ENCODE measurements at regions not wholly inside any gene's neighbourhood (a gene's known extent, or its start where the extent isn't known, plus 50 kb on each side); places are given as distances from the start of the nearest gene placed in this dataset.
"Not testable (repeated sequence)": the region's sequence is repeated elsewhere in the genome, so short reads cannot be mapped to it uniquely, and the experiment has no call there.

DNA sequence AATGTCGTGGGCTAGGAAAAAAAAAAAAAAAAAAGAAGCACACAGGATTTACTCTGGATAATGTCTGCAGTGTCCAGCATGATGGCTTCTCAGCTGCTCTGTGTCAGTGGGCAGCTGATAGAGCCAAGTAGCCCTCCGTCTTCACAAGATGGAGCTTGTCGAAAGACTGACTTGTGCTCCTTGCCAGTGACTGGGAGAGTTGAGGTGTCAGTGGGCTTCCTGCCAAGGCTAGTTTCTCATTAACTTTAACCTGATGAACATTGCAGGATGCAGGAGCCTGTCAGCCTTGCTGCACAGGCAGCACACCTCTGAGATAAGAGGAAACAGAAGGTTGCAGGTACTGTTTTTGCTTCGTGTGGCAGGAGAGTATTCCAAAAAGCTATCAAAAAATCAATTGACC lies 171.4 kb upstream of the SGCD start:
- no peak for DNase-seq

GRCh38 chr5:156164306-156164705 lies 162.7 kb upstream of the SGCD start:
- DNase-seq: no peak

DNA sequence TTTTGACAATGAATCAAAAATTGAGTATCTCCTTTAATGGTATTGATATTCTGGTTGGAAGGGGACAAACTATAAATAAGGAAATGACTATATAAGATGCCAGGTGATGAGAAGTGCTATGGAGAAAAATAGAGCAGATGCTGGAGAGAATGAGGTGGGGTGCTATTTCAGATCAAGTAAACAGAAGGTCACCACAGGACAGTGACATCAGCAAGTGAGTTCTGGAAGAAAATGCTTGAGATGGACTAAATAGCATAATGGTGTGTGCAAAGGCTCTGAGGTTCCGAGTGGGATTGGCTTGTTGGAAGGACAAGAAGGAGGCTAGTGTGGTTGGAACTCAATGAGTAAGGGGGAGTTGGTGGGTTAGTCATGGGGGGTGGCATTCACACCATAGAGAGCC lies 157.5 kb upstream of the SGCD start:
- DNase-seq: no peak

DNA sequence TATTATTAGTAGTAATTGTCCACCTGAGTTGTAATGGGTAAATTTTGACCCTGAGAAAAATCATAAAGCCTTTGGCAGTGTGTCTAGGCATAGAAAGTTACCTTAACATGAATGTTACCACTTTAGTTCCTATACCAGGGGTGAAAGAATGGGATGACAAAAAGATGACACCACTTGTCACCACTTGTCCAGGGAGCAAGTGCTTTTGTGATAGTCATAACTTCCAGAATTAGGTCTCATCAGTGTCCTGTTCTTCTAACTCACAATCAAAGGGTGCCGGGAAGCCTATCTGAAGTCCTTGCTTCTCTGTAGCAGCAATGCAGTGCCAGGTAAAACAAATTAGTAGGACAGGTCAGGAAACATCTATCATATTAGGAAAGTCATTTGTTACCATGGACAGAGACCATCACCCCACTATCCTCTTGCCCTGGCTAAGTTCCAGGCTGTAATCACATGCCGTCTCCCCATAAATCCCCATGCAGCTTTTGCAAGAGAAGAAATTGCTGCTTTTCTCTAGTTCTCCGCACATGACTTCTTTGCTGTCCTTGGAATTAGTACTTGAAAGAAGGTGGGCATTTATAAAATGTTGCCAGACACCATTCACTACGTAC lies 156.5 kb upstream of the SGCD start:
- no peak for DNase-seq

DNA sequence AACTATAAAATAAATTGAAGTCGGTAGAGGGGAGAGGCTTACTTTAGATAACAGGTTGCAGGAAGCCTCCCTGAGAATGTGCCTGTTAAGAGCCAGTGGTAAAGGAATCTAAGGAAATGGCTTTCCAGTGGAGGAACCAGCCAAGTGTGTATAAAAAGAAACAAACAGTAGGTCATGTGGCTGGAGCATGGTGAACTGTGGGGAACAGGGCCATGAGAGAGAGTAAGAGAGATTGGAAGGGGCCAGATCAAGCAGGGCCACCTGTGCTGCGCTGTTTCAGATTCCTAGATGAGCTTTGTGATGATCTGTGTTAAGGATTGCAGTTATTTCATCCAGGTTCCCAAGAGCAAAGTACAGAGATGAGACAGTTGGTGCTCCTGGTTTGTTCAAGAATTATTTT lies 152.7 kb upstream of the SGCD start:
- no peak for DNase-seq

DNA sequence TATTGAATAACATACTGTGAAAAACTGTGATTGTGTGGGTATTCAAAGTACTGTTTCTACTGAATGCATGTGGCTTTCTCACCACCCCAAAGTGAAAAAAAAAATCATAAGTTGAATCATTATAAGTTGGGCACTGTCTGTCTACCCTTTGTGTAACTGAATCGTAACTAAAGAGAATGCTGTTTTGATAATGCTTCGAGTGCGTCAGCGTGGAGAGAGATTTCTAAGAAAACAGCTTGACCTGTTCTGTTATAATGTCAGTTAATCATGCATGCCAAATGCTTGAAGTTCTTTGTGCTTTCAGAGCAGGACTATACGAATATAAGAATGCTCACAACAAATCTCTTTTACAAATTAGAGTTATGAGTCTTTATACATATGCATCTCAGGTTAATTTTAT lies 148.8 kb upstream of the SGCD start:
- DNase-seq: no peak

- no peak for DNase-seq
These were observed 145.3 kb upstream of the SGCD start for GRCh38 chr5:156181656-156182055.

DNA sequence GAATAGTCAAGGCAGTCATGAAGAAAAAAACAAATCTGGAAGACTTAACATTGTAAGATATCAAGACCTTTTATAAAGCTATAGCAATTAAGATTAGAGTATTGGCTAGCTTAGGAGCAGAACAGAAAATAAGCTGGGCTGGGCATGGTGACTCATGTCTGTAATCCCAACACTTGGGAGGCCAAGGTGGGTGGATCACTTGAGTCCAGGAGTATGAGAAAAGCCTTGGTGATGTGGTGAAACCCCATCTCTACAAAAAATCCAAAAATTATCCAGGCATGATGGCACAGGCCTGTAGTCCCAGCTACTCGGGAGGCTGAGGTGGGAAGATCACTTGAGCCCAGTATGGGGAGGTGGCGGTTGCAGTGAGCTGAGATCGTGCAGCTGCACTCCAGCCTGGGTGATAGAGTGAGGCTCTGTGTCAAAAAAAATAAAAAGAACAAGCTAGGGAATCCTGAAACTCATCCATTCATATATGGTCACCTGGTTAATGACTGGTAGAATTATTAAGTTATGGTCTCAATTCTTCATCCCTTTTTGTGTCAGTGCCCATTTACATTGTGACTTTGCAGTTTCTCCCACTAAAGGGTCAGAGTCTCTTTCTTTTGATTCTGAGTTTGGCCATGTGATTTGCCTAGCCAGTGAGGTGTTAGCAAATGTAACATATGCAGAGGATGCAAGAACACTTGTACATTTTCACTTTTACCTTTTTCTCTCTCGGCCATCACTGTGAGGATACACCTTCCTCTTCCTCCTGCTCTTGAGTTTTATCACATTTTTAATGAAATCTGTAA lies 144.6 kb upstream of the SGCD start:
- DNase-seq: no peak

- DNase-seq: no peak
These were observed 140.2 kb upstream of the SGCD start for GRCh38 chr5:156186760-156187159.

DNA sequence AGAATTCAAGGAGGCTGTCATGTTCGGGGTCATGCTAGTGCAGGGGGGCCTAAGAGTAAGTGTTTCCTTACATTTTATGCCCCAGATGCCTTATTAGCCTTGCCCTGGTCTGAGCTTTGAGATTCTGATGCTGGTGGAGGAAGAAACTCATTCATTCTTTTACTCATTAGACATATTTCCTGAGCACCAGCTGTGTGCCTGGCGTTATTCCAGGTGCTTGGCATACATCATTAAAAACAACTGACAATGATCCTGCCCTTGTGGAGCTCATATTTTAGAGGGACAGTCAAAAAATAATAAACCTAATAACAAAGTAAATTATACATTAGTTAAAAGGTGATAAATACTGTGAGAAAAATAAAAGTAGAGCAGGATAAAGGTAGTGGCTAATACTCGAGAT lies 138.9 kb upstream of the SGCD start:
- DNase-seq: no peak

DNA sequence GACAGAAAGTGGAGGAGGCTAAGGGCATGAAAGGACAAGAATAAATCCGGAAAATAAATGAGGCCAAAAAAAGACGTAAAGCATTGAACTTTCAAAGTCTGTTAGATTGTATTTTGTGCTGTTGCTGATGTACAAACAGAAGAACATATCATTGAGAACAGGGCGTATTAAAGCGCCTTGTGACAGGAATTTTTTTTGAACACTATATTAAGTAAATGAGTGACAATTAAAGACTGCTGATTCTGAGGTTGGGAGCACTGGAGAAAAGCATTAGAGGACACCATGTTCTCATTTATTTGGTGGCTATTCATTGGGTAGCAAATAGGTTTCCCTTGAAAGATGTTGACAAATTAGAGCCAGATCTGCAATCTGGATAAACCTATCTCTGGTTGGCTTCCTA lies 137.3 kb upstream of the SGCD start:
- DNase-seq: no peak

GRCh38 chr5:156191547-156191946 lies 135.4 kb upstream of the SGCD start:
- no peak for DNase-seq

DNA sequence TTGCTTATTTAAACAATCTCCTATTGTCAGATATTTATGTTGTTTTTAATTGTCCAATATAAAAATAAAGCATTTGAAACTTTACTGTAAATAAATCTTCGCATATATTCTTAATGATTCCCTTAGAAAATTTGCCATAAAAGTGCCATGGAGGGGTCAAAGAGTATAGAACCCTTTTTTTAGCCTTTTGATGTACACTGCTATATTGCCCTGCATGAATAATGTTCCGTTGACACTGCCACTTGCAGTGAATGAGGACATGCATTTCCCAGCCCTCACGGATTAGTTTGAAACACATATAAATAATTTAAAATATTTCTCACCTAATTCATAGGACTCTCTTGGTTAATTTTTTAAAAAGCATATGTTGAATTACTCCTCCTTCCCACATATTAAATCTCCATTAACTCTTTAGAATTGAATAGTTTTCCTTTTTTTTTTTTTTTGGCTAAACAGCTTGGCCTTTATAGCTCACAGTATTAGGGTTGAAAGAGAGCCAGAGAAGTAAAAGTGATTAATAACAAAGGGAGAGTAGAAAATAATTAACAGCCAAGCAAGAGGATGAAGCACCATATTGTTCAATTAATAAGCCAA lies 129.8 kb upstream of the SGCD start:
- DNase-seq: no peak

DNA sequence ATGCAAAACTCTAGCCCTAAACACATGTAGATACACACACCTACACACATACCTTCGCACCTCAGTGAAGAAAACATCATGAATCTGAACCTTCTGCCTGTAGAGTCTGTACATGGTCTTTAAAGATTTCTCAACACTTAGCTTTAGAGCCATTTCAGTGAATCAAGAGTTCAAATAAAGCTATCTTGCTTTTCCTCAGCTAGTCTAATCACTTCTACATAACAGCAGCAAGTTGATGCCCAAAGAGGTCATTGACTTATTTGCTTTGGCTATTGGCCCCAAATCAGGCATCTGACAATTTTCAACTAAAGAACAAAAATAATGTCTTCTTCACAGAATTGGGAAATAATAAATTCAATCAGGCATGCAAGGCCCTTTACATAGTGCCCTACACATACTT lies 127.9 kb upstream of the SGCD start:
- no peak for DNase-seq

DNA sequence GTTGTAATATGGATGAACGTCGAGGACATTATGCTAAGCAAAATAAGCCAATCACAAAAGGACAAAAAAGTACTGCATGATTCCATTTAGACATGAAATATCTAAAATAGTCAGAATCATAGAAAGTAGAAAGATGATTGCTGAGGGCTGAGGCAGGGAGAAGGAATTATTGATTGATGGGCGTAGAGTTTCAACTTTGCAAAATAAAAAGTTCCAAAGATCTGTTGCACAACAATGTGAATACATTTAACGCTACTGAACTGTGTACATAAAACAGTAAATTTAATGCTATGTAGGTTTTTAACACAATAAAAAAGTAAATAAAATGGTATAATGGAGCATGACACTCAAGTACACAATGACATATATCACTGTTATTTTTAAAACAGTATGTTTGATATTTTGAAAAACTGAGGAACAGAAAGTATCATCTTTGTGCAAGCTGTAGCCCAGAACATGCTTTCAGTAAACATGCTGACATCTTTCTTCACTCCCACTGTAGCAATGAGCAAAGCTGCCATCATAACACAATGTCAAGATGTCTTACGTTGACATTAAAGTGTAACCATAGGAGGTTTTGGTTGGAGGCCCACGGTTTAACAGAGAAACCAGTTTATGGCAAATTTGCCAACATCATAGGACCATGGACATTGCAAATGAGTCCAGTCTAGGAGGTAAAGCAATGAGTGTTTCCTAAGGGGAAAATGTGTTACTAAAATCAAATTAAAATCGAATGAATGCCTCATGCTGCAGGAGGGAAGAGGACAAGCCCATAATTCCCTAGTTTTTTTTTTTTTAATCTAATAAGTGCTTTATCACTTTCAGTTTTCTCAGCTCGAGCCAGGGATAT lies 125.8 kb upstream of the SGCD start:
- DNase-seq: no peak

- DNase-seq: no peak
These were observed 125.1 kb upstream of the SGCD start for GRCh38 chr5:156201788-156202403.

- no peak for DNase-seq
These were observed 118.7 kb upstream of the SGCD start for GRCh38 chr5:156208271-156208670.

DNA sequence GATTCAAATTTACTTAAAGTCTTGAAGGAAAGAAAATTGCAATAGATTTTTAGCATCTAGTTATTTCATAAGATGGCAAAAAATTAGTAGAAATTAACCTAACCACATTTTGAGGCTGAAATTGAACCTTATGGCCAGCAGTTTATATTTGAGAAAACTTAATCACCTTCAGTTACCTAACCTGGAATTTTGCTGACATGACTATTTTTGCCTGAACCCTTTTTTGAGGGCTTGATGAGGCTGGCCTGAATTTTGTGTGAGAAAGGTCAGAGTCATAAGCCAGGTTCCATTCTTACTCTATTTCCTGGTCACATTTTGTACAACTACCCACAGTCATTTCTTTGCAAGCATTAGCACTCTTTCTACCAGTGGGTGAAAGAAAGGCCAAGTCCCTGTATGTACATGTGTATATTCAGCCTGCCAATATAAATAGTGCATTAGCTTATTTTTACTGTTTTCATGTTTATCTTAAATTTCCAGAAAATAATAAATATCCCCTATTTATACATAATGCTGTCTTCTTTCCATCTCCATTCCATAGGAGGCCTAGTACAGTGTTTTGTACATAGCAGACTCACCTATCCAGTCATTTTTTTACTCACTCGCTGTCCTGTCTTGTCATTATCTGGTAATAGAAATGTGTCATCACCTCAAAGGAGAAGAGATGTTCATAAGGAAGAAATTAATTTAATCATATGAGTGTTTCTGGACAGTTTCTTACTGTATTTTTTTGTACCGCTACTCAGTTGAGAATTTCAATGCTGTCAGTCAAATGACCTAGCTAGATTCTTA lies 108.4 kb upstream of the SGCD start:
- no peak for DNase-seq

- no peak for DNase-seq
These were observed 107.4 kb upstream of the SGCD start for GRCh38 chr5:156219483-156220005.

- DNase-seq: no peak
These were observed 105.1 kb upstream of the SGCD start for GRCh38 chr5:156221816-156222215.

DNA sequence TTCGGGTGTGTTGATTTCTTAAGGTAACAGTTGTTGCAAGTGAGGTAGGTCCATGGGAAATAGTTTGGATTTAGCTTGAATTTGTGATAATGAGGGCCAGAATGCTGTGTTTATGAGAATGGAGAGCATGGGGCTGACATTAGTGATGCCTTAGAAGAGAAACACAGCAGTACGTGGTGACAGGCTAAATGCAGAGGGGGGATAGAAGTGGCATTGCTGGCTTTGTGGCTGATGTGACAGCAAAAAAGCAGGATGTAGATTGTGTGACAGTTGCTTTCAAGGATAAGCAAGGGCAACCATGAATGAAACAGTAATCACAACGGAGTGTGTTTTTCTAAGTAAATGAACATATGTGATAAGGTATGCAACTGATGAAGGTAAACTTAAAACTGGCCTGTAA lies 103.4 kb upstream of the SGCD start:
- no peak for DNase-seq

DNA sequence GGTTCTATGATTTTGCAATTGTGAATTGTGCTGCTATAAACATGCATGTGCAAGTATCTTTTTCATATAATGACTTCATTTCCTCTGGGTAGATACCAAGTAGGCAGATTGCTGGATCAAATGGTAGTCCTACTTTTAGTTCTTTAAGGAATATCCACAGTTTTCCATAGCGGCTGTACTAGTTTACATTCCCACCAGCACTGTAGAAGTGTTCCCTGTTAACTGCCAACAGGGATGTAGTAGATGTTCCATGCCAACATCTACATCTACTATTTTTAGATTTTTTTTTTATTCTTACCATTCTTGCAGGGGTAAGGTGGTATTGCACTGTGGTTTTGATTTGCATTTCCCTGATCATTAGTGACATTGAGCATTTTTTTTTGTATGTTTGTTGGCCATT lies 100.5 kb upstream of the SGCD start:
- DNase-seq: not testable (repeated sequence)
